DMS114 treated with DMSO at 0.1 percent for 48 hours (cell line): ENCODE measurements at regions not wholly inside any gene's neighbourhood (a gene's known extent, or its start where the extent isn't known, plus 50 kb on each side); places are given as distances from the start of the nearest gene placed in this dataset.
"Not testable (repeated sequence)": the region's sequence is repeated elsewhere in the genome, so short reads cannot be mapped to it uniquely, and the experiment has no call there.

Source experiments
- DNase-seq: peaks from one replicate; lab custom pipeline; 2025; ENCODE audit not compliant: unreplicated experiment; lab: John Stamatoyannopoulos, UW

GRCh38 chr11:43194459-43194858, 117.3 kb upstream of the API5 start:
- DNase-seq: not testable (repeated sequence)

- DNase-seq: no peak
These were observed 114.4 kb upstream of the API5 start for GRCh38 chr11:43197379-43197778.

DNA sequence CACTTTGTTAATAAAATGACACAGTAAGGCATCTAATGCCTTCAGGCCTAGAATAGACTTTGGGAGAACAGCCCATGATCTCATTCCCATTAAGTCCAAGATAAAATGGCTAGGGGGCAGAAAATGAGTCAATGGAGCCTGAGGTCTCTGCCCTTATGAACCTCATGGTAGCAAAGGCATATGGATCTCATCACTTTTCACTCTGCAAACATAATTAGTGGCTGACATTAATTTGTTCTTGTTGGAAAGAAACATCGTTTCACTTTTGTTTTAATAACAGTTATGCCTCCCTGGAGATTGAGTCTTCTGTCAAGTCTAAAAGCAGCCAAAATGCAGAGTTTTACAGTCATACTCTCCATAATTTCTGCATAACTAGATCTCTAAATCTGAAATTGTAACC, 111.8 kb upstream of the API5 start:
- DNase-seq: no peak

DNA sequence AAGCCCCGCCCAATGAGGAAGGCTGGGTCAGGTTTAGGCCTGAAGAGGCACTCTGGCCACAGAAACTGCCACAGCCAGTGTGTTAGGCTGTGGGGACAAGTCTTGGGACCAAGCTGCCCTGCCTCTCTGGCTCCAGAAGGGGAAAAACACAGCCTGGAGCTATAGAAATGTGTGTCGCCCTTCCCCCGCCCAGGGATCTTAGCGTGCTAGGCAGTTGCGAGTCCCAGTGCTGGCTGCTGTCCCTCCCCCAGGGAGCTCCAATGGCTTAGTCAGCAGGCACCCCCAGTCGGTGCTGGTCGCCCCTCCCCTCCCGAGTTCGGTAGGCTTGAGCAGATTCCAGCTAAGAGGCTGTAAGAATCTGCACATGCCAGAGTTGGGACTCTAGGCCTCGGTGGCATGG, 99.5 kb upstream of the API5 start:
- no peak for DNase-seq

DNA sequence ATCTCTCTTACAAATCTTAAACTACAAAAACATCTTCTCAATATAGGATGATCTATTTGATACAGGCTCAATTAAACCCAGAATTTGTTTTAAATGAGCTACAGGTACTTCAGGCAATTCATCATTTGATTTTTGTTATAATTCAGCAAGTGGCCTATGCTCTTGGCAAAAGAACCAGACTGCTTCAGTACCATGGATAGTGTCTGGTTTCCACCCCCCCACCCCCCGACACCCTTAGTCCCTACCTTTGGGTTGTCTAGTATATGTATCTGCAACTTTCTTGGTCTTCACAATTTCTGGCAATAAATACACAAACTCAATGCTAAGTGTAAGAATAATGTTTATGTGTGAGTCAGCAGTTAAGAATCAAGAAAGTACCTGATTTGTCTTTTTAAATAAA, 97.3 kb upstream of the API5 start:
- no peak for DNase-seq

DNA sequence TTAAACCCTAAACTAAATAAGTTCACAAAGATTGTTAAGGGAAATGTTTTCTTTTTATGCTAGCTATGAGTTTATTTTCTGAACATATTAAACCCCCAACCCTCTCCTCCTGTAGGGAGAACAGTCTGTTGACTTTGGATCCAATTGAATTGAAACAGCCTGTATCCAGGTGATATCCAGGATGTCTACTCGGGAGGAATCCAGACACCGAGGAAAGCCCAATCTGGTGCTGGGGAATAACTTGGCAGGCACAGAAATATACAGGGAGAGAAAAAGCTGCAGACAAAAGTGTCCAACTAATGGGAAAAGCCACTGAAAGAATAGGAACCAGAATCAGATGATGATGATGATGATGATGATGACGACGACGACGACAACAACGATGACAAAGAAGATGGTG, 93.9 kb upstream of the API5 start:
- no peak for DNase-seq

GRCh38 chr11:43222215-43222614, 89.6 kb upstream of the API5 start:
- no peak for DNase-seq

DNA sequence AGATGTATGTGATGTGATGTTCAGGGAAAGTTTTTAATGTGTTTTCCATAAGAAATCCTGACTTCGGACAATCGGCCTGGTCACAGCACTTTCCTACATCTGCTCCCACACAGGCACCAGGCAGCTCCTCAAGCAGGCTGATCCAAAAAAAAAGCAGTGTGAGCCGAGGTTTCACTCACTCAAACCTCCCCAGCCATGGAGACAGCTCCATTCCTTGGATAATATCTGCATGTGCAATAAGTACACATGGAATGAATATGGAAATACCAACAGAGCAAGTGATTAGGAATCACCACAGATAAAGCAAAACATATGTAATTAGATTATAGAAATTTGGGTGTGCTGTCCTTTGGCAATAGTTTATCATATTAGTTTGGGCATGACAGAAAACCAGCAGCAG, 88.8 kb upstream of the API5 start:
- DNase-seq: no peak

GRCh38 chr11:43234881-43235280, 76.9 kb upstream of the API5 start:
- DNase-seq: no peak

DNA sequence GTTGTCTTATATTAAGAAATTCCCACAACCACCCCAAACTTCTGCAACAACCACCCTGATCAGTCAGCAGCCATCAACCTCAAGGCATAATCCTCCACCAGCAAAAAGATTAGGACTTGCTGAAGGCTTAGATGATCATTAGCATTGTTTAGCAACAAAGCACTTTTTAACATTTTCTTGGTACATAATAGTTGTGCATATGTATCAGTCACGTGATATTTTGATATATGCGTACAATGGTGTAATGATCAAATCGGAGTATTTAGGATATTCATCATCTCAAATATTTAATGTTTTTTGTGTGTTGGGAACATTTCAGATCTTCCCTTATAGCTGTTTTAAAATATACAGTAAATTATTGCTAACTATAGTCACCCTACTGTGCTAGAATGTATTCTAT, 73.5 kb upstream of the API5 start:
- no peak for DNase-seq

GRCh38 chr11:43239791-43240190, 72.0 kb upstream of the API5 start:
- no peak for DNase-seq

GRCh38 chr11:43242401-43242800, 69.4 kb upstream of the API5 start:
- no peak for DNase-seq

GRCh38 chr11:43243927-43244326, 67.9 kb upstream of the API5 start:
- DNase-seq: no peak

GRCh38 chr11:43245466-43245865, 66.3 kb upstream of the API5 start:
- DNase-seq: no peak

- DNase-seq: no peak
These were observed 61.5 kb upstream of the API5 start for GRCh38 chr11:43250309-43250708.

GRCh38 chr11:43261775-43262174, 50.0 kb upstream of the API5 start:
- DNase-seq: no peak
